GM12874 (cell line): ENCODE measurements at regions not wholly inside any gene's neighbourhood (a gene's known extent, or its start where the extent isn't known, plus 50 kb on each side); places are given as distances from the start of the nearest gene placed in this dataset.

Source experiments
- TF ChIP-seq, protein P1 (sequence below): IDR thresholded peaks from 2 replicates; pipeline ENCODE4 v1.5.1; 2011; ENCODE audit warnings: low read depth, mild to moderate bottlenecking, control low read depth, low read length, moderate library complexity; ENCODE audit not compliant: insufficient read depth

GRCh38 chr2:236892721-236893120, 193.0 kb upstream of the COPS8 start:
- TF ChIP-seq, protein P1, sequence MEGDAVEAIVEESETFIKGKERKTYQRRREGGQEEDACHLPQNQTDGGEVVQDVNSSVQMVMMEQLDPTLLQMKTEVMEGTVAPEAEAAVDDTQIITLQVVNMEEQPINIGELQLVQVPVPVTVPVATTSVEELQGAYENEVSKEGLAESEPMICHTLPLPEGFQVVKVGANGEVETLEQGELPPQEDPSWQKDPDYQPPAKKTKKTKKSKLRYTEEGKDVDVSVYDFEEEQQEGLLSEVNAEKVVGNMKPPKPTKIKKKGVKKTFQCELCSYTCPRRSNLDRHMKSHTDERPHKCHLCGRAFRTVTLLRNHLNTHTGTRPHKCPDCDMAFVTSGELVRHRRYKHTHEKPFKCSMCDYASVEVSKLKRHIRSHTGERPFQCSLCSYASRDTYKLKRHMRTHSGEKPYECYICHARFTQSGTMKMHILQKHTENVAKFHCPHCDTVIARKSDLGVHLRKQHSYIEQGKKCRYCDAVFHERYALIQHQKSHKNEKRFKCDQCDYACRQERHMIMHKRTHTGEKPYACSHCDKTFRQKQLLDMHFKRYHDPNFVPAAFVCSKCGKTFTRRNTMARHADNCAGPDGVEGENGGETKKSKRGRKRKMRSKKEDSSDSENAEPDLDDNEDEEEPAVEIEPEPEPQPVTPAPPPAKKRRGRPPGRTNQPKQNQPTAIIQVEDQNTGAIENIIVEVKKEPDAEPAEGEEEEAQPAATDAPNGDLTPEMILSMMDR, result no peak

- TF ChIP-seq, protein P1, result no peak
Measured at GRCh38 chr2:236894791-236895190, 190.9 kb upstream of the COPS8 start.

DNA sequence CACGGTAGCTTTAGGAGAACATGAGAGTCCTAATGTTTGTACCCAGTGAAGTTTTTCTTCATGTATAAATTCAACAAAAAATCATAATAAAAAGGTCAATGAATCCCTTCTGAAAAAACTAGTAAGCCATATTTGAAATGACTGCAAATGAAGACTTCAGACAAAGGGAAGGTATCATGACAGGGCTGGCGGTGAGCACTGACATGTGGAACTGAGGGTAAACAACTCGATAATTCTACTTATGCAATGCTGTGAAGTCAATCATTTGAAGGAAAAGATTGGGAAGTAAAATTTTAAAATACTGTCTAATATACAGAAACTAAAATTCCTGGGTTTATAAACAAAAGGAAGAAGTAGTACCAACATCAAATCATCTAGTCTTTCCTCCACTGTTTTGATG, 190.2 kb upstream of the COPS8 start:
- TF ChIP-seq, protein P1, result no peak

DNA sequence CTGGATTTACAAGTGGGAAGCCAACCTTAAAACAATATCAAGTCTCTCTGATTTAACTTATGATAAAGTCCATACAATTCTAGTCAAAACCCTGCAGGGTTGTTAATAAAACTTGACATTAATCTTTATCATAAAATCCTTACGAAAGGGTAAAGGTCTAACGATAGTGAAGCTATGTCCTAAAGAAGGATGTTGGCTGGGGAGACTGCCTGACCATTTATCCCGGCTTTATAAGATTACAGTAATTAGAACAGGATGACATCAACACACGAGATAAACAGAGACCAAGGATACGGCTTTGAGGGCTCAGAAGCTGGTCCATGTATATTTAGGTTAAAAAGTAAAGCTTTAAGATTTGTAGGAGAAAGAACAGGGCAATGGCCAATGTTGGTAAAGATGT, 189.0 kb upstream of the COPS8 start:
- TF ChIP-seq, protein P1, result no peak

DNA sequence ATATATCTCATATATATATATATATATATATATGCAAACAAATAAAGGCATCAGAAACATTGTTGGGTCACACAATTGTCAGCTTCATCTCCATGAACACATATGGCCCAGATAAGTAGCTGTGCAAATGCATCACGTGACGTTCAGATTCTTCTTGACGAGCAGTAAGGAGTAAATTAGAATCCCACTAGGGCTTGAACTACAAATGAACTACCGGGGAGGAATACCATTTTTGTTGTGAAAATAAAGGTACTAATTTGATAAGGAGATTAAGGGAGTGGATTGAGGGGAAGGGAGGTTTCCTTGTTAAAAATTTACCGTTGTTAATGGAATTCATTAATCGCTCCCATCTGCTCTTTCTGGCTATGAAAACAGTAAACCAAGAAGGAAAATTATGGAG, 186.5 kb upstream of the COPS8 start:
- TF ChIP-seq, protein P1, result no peak

DNA sequence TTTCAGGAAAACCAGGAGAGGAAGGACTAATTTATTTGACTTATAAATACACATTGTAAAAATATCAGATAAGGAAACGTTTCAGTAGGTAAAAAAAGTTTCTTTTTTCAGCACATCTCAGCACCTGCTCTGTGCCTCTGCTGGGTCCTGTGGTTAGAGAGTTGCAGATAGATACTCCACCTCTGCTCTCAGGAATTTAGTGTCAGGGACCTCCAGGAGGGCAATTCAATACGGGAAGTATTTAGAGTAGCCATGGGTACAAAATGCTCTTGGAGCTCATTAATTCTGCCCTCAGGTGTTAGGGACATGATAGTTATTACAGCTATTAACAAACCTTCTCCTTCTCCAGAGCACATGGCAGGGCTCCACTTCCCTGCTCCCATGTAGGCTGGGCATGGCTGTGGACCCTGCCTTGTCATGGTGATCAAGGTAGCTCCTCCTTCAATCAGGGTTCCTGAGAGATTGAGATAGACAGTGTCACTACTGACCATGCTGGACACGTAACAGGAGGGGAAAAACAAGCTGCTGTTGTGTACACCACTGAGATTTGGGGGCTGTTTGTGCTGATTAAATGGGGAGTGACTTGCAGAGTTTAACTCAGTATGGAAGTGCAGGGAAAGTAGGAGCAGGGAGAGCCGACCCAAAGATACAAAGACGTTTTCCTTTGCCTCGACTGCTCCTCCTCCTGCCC, 185.6 kb upstream of the COPS8 start:
- TF ChIP-seq, protein P1, result no peak

- TF ChIP-seq, protein P1, result no peak
Measured at GRCh38 chr2:236901956-236902355, 183.7 kb upstream of the COPS8 start.

- TF ChIP-seq, protein P1, result no peak
Measured at GRCh38 chr2:236903978-236904377, 181.7 kb upstream of the COPS8 start.
